Trophoblast cell (in vitro differentiated cells and primary cell): ENCODE measurements at regions not wholly inside any gene's neighbourhood (a gene's known extent, or its start where the extent isn't known, plus 50 kb on each side); places are given as distances from the start of the nearest gene placed in this dataset.
A peak's percentile ranks its signal among the peaks of the same experiment; 100 is the strongest.

Source experiments
- DNase-seq, 2 donors: peaks; one replicate each; pipeline ENCODE4 v3.0.0-alpha.2; 2016
- H2AFZ ChIP-seq: 2 replicates; pipeline ENCODE4 v1.6.1; 2013; ENCODE audit warnings: low read length, moderate library complexity, mild to moderate bottlenecking; ENCODE audit not compliant: insufficient read depth, poor library complexity
- H2AK5ac ChIP-seq: 2 replicates; pipeline ENCODE4 v1.6.1; 2013; ENCODE audit warnings: mild to moderate bottlenecking, low read length
- H2BK120ac ChIP-seq: 2 replicates; pipeline ENCODE4 v1.6.1; 2013; ENCODE audit warnings: low read length, mild to moderate bottlenecking, moderate library complexity; ENCODE audit not compliant: insufficient read depth, poor library complexity
- H2BK12ac ChIP-seq: 2 replicates; pipeline ENCODE4 v1.6.1; 2013; ENCODE audit warnings: mild to moderate bottlenecking, low read length, moderate library complexity
- H2BK5ac ChIP-seq: 2 replicates; pipeline ENCODE4 v1.6.1; 2013; ENCODE audit warnings: low read length, low read depth, moderate library complexity, mild to moderate bottlenecking; ENCODE audit not compliant: poor library complexity
- H3K14ac ChIP-seq: 2 replicates; pipeline ENCODE4 v1.6.1; 2013; ENCODE audit warnings: mild to moderate bottlenecking, low read length
- H3K18ac ChIP-seq: 2 replicates; pipeline ENCODE4 v1.6.1; 2013; ENCODE audit warnings: mild to moderate bottlenecking, low read length
- H3K23ac ChIP-seq: 2 replicates; pipeline ENCODE4 v1.6.1; 2013; ENCODE audit warnings: low read length
- H3K27ac ChIP-seq: 2 replicates; pipeline ENCODE4 v1.5.1; 2013; ENCODE audit warnings: low read depth, mild to moderate bottlenecking, inconsistent platforms, low read length, moderate library complexity
- H3K27me3 ChIP-seq: 2 replicates; pipeline ENCODE4 v1.6.1; 2013; ENCODE audit warnings: inconsistent platforms, mild to moderate bottlenecking, low read length, moderate library complexity; ENCODE audit not compliant: insufficient read depth
- H3K36me3 ChIP-seq, 2 experiments: 1 replicate in 1 of 2; 2 replicates in 1 of 2; pipeline ENCODE4 v1.6.1; 2013; ENCODE audit warnings: low read length in 2 of 2, mild to moderate bottlenecking in 2 of 2, moderate library complexity in 1 of 2; ENCODE audit not compliant: insufficient read depth in 2 of 2, control insufficient read depth in 1 of 2
- H3K4ac ChIP-seq: 2 replicates; pipeline ENCODE4 v1.6.1; 2013; ENCODE audit warnings: low read depth, mild to moderate bottlenecking, low read length, moderate library complexity
- H3K4me1 ChIP-seq, 2 experiments: 1 replicate in 1 of 2; 2 replicates in 1 of 2; pipeline ENCODE4 v1.6.1; 2013; ENCODE audit warnings: low read length in 2 of 2, mild to moderate bottlenecking in 2 of 2, moderate library complexity in 1 of 2; ENCODE audit not compliant: insufficient read depth in 2 of 2, control insufficient read depth in 1 of 2
- H3K4me2 ChIP-seq: 2 replicates; pipeline ENCODE4 v1.6.1; 2013; ENCODE audit warnings: inconsistent platforms, mild to moderate bottlenecking, low read length, moderate library complexity
- H3K4me3 ChIP-seq: 2 replicates; pipeline ENCODE4 v1.5.1; 2013; ENCODE audit warnings: mild to moderate bottlenecking, low read depth, low read length, inconsistent platforms
- H3K79me1 ChIP-seq: one replicate; pipeline ENCODE4 v1.6.1; 2013; ENCODE audit warnings: low read length
- H3K79me2 ChIP-seq: 2 replicates; pipeline ENCODE4 v1.6.1; 2013; ENCODE audit warnings: low read length, mild to moderate bottlenecking; ENCODE audit not compliant: control insufficient read depth, insufficient read depth, poor library complexity
- H3K9ac ChIP-seq: 2 replicates; pipeline ENCODE4 v1.6.1; 2013; ENCODE audit warnings: mild to moderate bottlenecking, low read length
- H3K9me3 ChIP-seq: 2 replicates; pipeline ENCODE4 v1.6.1; 2013; ENCODE audit warnings: low read depth, mild to moderate bottlenecking, control low read depth, inconsistent platforms, low read length; ENCODE audit not compliant: insufficient read depth
- H4K12ac ChIP-seq: 2 replicates; pipeline ENCODE4 v1.6.1; 2013; ENCODE audit warnings: low read depth, mild to moderate bottlenecking, low read length, moderate library complexity
- H4K8ac ChIP-seq: 2 replicates; pipeline ENCODE4 v1.6.1; 2013; ENCODE audit warnings: low read depth, mild to moderate bottlenecking, low read length, moderate library complexity
- H4K91ac ChIP-seq: one replicate; pipeline ENCODE4 v1.6.1; 2013; ENCODE audit warnings: low read depth, mild to moderate bottlenecking, low read length, moderate library complexity
- whole genome bisulfite sequencing: extraction: QIAGEN DNeasy Blood & Tissue Kit; methylation state at CpG from one replicate; pipeline ENCODE4 v1.1.7; 2013; ENCODE audit warnings: missing lambda C conversion rate; ENCODE audit not compliant: insufficient read length, insufficient coverage; ENCODE audit errors: extremely low coverage; 5-methylcytosine and 5-hydroxymethylcytosine counted together

DNA sequence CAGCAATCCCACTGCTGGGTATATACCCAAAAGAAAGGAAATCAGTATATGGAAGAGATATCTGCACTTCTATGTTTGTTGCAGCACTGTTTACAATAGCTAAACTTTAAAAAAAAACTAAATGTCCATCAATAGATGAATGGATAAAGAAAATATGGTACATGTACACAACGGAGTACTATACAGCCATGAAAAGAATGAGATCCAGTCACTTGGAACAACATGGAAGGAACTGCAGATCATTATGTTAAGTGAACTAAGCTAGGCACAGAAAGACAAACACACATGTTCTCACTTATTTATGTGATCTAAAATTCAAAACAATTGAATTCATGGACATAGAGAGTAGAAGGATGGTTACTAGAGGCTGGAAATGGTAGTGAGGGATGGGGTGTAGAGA lies 400.7 kb downstream of the ZNF674 start:
- H4K8ac ChIP-seq, result no peak overlapping the region
- H3K18ac ChIP-seq, result no peak overlapping the region
- no peak overlapping the region for H2AK5ac ChIP-seq
- no peaks in the 10 kb centered on the region for H3K9me3 ChIP-seq
- H3K79me2 ChIP-seq, result no peaks in the 10 kb centered on the region
- H3K23ac ChIP-seq, result no peak overlapping the region
- H3K36me3 ChIP-seq, result no peaks in the 10 kb centered on the region
- no peak overlapping the region for H2BK5ac ChIP-seq
- no CpG with 5 or more reads among the region's 1 CpG for WGBS
- no peak overlapping the region for H4K12ac ChIP-seq
- no peak overlapping the region for H3K4ac ChIP-seq
- no peaks in the 10 kb centered on the region for H3K4me1 ChIP-seq
- no peak for DNase-seq
- no peak overlapping the region for H3K27ac ChIP-seq
- no peak overlapping the region for H3K4me3 ChIP-seq
- no peaks in the 10 kb centered on the region for H3K79me1 ChIP-seq
- no peak overlapping the region for H3K9ac ChIP-seq
- H2AFZ ChIP-seq, result no peak overlapping the region
- H2BK12ac ChIP-seq, result no peak overlapping the region
- no peaks in the 10 kb centered on the region for H3K27me3 ChIP-seq
- H2BK120ac ChIP-seq, result no peak overlapping the region
- H3K4me2 ChIP-seq, result no peak overlapping the region
- H4K91ac ChIP-seq, result no peak overlapping the region
- H3K14ac ChIP-seq, result no peak overlapping the region

DNA sequence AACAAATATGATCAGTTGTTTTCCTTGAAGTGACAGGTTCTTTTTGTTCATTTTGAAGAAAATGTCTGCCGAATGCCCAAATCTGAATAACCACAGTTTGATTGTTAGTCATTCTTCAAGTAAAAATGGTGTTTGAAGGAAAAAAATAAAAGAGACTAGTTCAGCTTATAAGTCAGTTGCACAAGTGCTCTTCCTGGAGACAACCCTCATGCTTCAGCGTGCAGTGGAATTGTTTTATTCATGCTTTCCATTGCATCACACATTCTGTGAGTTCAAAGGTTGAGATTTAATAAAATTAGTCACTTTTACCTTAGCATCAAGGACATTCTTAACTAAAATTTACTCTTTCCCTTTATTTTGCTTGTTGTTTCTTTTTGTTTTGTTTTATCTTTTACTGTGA lies 404.9 kb downstream of the ZNF674 start:
- no peak overlapping the region for H4K91ac ChIP-seq
- H3K4me1 ChIP-seq, result no peaks in the 10 kb centered on the region
- no peak overlapping the region for H4K8ac ChIP-seq
- H2AK5ac ChIP-seq, result no peak overlapping the region
- H3K4ac ChIP-seq, result no peak overlapping the region
- no peaks in the 10 kb centered on the region for H3K79me1 ChIP-seq
- H3K18ac ChIP-seq, result no peak overlapping the region
- H2BK120ac ChIP-seq, result no peak overlapping the region
- H3K23ac ChIP-seq, result no peak overlapping the region
- H3K9me3 ChIP-seq, result no peaks in the 10 kb centered on the region
- H3K27ac ChIP-seq, result no peak overlapping the region
- H3K36me3 ChIP-seq, result no peaks in the 10 kb centered on the region
- no peak overlapping the region for H2BK5ac ChIP-seq
- H3K27me3 ChIP-seq, result no peaks in the 10 kb centered on the region
- no peak overlapping the region for H3K4me3 ChIP-seq
- H4K12ac ChIP-seq, result no peak overlapping the region
- peak in 1 of 2 donors; percentile 57 for DNase-seq
- no peaks in the 10 kb centered on the region for H3K79me2 ChIP-seq
- no peak overlapping the region for H3K4me2 ChIP-seq
- H2BK12ac ChIP-seq, result no peak overlapping the region
- H3K14ac ChIP-seq, result no peak overlapping the region
- no peak overlapping the region for H2AFZ ChIP-seq
- H3K9ac ChIP-seq, result no peak overlapping the region
- no CpG with 5 or more reads among the region's 2 CpGs for WGBS

DNA sequence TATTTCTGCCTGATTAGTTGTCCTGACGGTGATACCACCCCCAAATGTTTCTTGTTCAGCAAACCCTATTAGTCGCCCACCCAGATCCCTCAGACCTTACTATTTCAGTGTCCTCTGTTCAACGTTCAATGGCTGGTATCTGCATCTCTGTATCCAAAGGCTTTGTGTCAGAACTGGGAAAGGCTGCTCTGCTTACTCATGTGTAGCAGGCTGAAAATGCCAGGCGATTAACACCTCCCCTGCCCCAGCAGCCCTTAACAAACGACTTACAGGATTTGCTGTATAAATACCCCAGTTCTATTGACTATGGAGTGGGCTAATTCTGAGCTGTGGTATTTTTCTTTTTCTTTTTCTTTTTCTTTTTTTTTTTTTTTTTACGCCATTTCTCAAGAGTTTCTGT lies 415.0 kb downstream of the ZNF674 start:
- no peak overlapping the region for H3K23ac ChIP-seq
- H2BK5ac ChIP-seq, result no peak overlapping the region
- no peak overlapping the region for H3K9ac ChIP-seq
- no peak overlapping the region for H4K91ac ChIP-seq
- no peak overlapping the region for H4K12ac ChIP-seq
- H3K4me1 ChIP-seq, result no peaks in the 10 kb centered on the region
- no peaks in the 10 kb centered on the region for H3K79me2 ChIP-seq
- H4K8ac ChIP-seq, result no peak overlapping the region
- no peak overlapping the region for H3K14ac ChIP-seq
- H3K9me3 ChIP-seq, result no peaks in the 10 kb centered on the region
- H3K4me2 ChIP-seq, result no peak overlapping the region
- H2AFZ ChIP-seq, result no peak overlapping the region
- H3K36me3 ChIP-seq, result no peaks in the 10 kb centered on the region
- H3K18ac ChIP-seq, result no peak overlapping the region
- no peak overlapping the region for H2AK5ac ChIP-seq
- no peak overlapping the region for H2BK12ac ChIP-seq
- H3K4ac ChIP-seq, result no peak overlapping the region
- no peaks in the 10 kb centered on the region for H3K27me3 ChIP-seq
- H2BK120ac ChIP-seq, result no peak overlapping the region
- no peak overlapping the region for H3K4me3 ChIP-seq
- H3K79me1 ChIP-seq, result no peaks in the 10 kb centered on the region
- no peak for DNase-seq
- no CpG with 5 or more reads among the region's 6 CpGs for WGBS
- H3K27ac ChIP-seq, result no peak overlapping the region

DNA sequence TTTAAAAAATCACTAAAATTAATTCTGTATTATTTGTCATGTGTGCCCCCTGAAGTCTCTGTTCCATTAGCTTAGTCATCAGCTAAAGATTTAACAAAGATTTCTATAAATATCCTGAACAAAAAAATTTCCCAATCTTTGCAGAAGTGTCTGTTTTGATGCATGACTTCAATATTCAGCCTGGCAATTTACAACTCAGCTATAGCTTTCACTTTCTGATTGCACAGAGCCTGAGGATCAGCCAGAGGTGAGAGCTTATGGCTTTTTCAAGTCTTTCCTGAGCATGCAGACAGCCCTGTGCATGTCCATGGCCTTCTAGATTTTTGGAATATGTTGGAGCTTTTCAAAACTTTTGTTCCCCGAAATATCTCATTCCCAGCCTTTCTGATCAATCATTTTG lies 420.1 kb downstream of the ZNF674 start:
- no peaks in the 10 kb centered on the region for H3K79me2 ChIP-seq
- H3K27me3 ChIP-seq, result no peaks in the 10 kb centered on the region
- H3K9ac ChIP-seq, result no peak overlapping the region
- no peak overlapping the region for H4K91ac ChIP-seq
- H2BK12ac ChIP-seq, result no peak overlapping the region
- no peak overlapping the region for H3K4me3 ChIP-seq
- H3K18ac ChIP-seq, result no peak overlapping the region
- H3K4ac ChIP-seq, result no peak overlapping the region
- DNase-seq, result no peak
- H2AFZ ChIP-seq, result no peak overlapping the region
- no peaks in the 10 kb centered on the region for H3K9me3 ChIP-seq
- no CpG with 5 or more reads among the region's 1 CpG for WGBS
- H2BK120ac ChIP-seq, result no peak overlapping the region
- H3K79me1 ChIP-seq, result no peaks in the 10 kb centered on the region
- H3K4me1 ChIP-seq, result no peaks in the 10 kb centered on the region
- no peak overlapping the region for H3K23ac ChIP-seq
- no peaks in the 10 kb centered on the region for H3K36me3 ChIP-seq
- no peak overlapping the region for H4K8ac ChIP-seq
- H3K4me2 ChIP-seq, result no peak overlapping the region
- H2BK5ac ChIP-seq, result no peak overlapping the region
- no peak overlapping the region for H3K14ac ChIP-seq
- H2AK5ac ChIP-seq, result no peak overlapping the region
- H3K27ac ChIP-seq, result no peak overlapping the region
- H4K12ac ChIP-seq, result no peak overlapping the region
